ENCODE measurements at regions not wholly inside any gene's neighbourhood (a gene's known extent, or its start where the extent isn't known, plus 50 kb on each side); places are given as distances from the start of the nearest gene placed in this dataset.

DNA sequence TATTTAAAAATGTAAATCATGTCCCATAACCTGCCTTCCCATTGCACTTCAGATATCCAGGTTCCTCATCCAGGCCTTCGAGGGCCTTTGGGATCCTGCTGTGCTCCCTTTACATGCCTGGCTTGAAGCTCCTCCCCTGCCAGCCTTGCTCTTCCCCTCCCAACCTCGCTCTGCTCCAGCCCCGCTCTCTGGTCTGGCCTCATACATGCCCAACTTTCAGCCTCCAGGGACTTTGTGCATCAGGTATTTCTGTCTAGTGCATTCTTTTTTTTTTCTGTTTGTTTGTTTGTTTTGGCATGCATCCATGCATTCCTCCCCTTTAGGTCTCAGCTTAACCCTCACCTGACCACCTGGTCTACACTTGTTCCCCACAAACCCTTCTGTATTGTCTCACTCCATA lies 160.3 kb downstream of the SNX10 start:
- no peak for DNase-seq
- WGBS, 5 donors, result 70 to 81% (median 74%) methylated on average over 3 of the region's 3 CpGs
- Histone ChIP-seq H3K9me3 (no peaks in the 10 kb centered on the region), H3K4me1 (peaks cover 0 to 7% (median 0%) of the 10 kb centered on the region in 4 donors), H3K27ac (no peak overlapping the region), H3K27me3 (no peaks in the 10 kb centered on the region), H3K36me3 (no peaks in the 10 kb centered on the region), H3K4me3 (no peak overlapping the region)
- no peak for TF ChIP-seq CTCF (IDR thresholded peaks at IDR 0.05)
- TF ChIP-seq POLR2AphosphoS5 (IDR thresholded peaks at IDR 0.05), result no peak
- no peak for TF ChIP-seq EP300 (IDR thresholded peaks at IDR 0.05)
- intact Hi-C loops (cut with DNase I; ENCODE audit: low total_unique reads), result no loop called here

DNA sequence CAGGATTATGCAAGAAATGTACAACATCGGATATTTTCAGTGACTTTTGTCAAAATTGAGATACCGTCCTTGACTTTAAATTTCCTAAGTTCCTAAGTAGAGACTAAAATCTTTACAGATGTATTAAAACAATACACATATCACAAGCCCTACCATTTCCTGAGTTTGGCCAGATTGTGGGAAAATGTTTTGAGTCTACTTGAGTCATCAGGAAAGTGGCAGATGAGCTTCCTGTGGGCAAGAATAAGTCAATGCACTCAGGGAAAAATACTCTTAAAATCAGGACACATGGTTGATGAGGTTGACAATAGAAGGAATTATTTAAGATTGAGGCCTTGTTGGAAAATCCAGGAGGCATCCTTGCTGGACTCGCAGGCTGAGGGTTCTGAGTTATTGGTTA lies 162.5 kb downstream of the SNX10 start:
- Histone ChIP-seq H3K9me3 (no peaks in the 10 kb centered on the region), H3K4me1 (peaks cover 0 to 7% (median 0%) of the 10 kb centered on the region in 4 donors), H3K27ac (no peak overlapping the region), H3K27me3 (no peaks in the 10 kb centered on the region), H3K36me3 (no peaks in the 10 kb centered on the region), H3K4me3 (no peak overlapping the region)
- TF ChIP-seq POLR2AphosphoS5 (IDR thresholded peaks at IDR 0.05) (no peak), EP300 (IDR thresholded peaks at IDR 0.05) (no peak), POLR2A (IDR thresholded peaks at IDR 0.05) (no peak)
- WGBS, 5 donors, result 59 to 77% (median 72%) methylated on average over 3 of the region's 3 CpGs
- no peak for DNase-seq
- intact Hi-C loops (cut with DNase I; ENCODE audit: low total_unique reads), result no loop called here

DNA sequence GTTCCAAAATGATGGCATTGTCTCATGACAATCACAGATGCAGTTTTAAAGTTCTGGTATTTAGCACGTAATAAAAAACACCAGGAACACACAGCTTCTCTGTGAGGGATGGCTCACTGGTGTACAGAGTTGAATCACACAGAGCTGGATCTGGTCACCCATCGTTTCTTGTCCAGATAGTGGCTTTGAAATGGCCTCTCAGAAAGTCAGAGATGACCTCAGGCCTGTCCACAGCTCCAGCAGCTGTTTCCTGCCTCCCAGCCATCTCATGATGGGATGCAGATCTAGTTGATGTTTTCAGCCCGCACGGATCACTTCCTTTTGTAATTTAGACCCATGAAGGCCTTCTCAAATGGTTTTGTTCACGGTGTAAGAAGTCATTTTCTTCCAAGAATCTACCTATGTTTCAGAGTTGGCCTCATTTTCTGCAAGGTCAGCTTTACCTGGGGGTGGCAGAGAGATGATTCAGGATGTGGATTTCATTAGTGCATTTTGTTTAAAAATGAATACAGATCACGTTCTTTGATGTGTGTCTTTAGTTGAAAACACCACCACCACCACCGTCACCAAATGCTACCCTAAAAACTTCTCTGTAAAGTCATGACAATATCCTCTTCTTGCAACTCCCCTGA lies 166.2 kb downstream of the SNX10 start:
- peaks cover 0 to 19% (median 0%) of the 10 kb centered on the region in 4 donors for H3K4me1 ChIP-seq
- no peak overlapping the region for H3K27ac ChIP-seq
- WGBS, 5 donors, result 73 to 82% (median 78%) methylated on average over 7 of the region's 7 CpGs
- no peak overlapping the region for H3K4me3 ChIP-seq
- H3K9me3 ChIP-seq, result no peaks in the 10 kb centered on the region
- no peak for TF ChIP-seq POLR2AphosphoS5 (IDR thresholded peaks at IDR 0.05)
- TF ChIP-seq CTCF (IDR thresholded peaks at IDR 0.05), result no peak
- no peak for TF ChIP-seq EP300 (IDR thresholded peaks at IDR 0.05)
- TF ChIP-seq POLR2A (IDR thresholded peaks at IDR 0.05), result no peak
- intact Hi-C loops (cut with DNase I; ENCODE audit: low total_unique reads), result no loop called here
- no peaks in the 10 kb centered on the region for H3K36me3 ChIP-seq
- no peaks in the 10 kb centered on the region for H3K27me3 ChIP-seq
- peak in 1 of 2 donors; percentile 52 for DNase-seq

GRCh38 chr7:26458466-26459145 lies 166.9 kb downstream of the SNX10 start:
- Histone ChIP-seq H3K4me1 (peaks cover 0 to 19% (median 0%) of the 10 kb centered on the region in 4 donors), H3K4me3 (no peak overlapping the region), H3K36me3 (no peaks in the 10 kb centered on the region), H3K27ac (no peak overlapping the region), H3K9me3 (no peaks in the 10 kb centered on the region), H3K27me3 (no peaks in the 10 kb centered on the region)
- TF ChIP-seq CTCF (IDR thresholded peaks at IDR 0.05), result no peak
- TF ChIP-seq POLR2A (IDR thresholded peaks at IDR 0.05), result no peak
- no peak for TF ChIP-seq POLR2AphosphoS5 (IDR thresholded peaks at IDR 0.05)
- TF ChIP-seq EP300 (IDR thresholded peaks at IDR 0.05), result no peak
- intact Hi-C loops (cut with DNase I; ENCODE audit: low total_unique reads), result no loop called here
- DNase-seq, result no peak
- 78 to 97% (median 92%) methylated on average over 6 of the region's 6 CpGs for WGBS, 5 donors

All from stomach (tissue), 8 donors.